Stimulated activated CD4-positive, alpha-beta T cell treated with anti-CD3 and anti-CD28 coated beads, Interleukin-2, amount 100 ng/mL, for 4 hours (primary cell): ENCODE measurements at regions not wholly inside any gene's neighbourhood (a gene's known extent, or its start where the extent isn't known, plus 50 kb on each side); places are given as distances from the start of the nearest gene placed in this dataset.
"Not testable (repeated sequence)": the region's sequence is repeated elsewhere in the genome, so short reads cannot be mapped to it uniquely, and the experiment has no call there.

Experiments
- DNase-seq: peaks from one replicate; pipeline ENCODE4 v3.0.0-alpha.2; 2020; ENCODE audit warnings: low read depth

DNA sequence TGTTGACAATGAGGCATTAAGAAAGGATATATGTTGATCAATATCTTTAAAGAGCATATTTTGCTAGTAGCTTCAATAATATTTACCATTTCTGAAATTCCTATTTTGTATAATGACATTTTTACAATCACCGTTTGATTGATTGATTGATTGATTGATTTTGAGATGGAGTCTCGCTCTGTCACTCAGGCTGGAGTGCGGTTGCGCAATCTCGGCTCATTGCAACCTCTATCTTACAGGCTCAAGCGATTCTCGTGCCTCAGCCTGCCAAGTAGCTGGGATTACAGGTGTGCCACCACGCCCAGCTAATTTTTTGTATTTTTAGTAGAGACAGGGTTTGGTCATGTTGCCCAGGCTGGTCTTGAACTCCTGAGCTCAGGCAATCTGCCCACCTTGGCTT lies 150.9 kb upstream of the TEX13D start:
- DNase-seq: not testable (repeated sequence)

DNA sequence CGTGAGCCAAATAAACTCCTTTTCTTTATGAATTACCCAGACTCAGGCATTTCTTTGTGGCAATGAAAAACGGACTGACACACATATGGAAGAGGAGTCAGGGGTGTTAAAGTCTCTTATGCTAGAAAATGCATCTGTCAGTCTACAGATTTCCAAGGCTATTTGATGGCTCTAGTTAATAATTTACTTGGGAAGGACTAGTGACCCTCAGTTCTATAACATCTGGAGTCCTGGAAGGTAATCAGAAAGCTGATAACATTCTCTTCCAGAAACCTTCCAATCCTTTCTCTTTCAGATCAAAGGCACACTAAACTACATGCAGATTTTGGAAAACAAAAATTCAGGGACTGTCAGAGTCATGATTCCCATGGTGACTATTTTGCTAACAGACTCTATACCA lies 142.0 kb upstream of the TEX13D start:
- DNase-seq: no peak

DNA sequence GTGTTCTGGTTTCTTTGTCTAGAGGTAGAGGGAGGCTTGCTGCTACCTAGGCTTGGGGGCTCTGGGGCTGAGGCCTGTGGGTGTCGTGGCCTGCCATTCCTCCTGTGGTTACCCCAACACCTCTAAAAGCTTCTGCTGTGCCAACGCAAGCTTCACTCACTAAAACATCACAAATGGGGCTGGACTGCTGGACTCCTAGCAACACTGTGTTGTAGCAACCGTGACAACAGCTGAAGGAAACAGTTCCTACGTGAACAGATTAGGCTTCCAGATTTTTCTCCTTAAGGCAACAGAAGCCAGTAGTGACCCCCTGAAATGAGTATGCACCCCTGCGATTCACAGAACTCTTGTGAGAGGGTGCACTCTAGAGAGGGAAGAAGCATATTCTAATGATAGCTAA lies 138.3 kb upstream of the TEX13D start:
- DNase-seq: no peak

DNA sequence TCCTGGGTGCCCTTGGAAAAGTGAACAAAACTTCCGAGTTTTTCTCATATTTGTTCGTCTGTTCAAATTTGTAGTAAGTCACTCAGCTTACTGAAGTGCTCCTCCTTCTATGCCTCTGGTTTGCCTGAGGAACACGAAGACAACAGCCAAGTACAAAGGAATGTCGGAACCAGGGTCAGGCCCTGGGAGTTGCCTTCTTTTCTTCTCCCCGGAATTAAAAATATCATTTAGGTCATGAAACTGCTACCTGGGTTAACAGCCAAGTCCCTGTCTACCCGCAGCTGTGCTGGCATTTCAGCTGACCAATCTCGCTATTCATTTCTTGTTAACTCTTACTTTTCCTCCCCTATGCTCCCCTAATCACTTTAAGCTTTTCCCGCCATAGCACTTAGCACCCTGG lies 137.6 kb upstream of the TEX13D start:
- DNase-seq: no peak

DNA sequence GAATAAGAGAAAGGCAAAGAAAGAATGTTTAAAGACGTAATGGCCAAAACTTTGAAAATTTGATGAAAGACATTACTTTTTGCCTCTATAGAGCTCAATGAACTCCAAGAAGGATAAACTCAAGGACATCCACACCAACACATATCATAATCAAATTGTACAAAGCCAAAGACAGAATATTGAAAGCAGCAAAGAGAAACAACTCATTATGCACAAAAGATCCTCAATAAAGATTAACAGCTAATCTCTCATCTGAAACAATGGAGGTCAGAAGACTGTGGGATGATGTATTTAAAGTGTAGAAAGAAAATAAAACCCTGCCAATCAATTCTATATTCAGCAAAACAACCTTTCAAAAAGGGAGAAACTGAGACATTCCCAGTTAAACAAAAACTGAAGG lies 129.1 kb upstream of the TEX13D start:
- no peak for DNase-seq

DNA sequence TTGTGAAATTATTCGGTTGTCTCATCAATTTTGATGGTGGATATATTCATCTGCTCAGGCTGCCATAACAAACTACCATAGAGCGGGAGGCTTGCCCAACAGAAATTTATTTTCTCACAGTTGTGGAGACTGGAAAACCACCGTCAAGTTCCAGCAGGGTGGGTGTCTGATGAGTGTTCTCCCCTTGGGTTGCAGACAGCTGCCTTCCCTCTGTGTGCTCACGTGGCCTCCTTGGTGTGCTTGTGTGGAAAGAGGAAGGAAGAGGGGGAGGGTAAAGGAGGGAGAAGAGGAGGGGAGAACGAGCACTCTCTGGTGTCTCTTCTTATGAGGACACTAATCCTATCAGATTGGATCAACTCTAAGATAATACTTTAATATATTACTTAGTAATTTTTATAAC lies 123.8 kb upstream of the TEX13D start:
- DNase-seq: no peak

DNA sequence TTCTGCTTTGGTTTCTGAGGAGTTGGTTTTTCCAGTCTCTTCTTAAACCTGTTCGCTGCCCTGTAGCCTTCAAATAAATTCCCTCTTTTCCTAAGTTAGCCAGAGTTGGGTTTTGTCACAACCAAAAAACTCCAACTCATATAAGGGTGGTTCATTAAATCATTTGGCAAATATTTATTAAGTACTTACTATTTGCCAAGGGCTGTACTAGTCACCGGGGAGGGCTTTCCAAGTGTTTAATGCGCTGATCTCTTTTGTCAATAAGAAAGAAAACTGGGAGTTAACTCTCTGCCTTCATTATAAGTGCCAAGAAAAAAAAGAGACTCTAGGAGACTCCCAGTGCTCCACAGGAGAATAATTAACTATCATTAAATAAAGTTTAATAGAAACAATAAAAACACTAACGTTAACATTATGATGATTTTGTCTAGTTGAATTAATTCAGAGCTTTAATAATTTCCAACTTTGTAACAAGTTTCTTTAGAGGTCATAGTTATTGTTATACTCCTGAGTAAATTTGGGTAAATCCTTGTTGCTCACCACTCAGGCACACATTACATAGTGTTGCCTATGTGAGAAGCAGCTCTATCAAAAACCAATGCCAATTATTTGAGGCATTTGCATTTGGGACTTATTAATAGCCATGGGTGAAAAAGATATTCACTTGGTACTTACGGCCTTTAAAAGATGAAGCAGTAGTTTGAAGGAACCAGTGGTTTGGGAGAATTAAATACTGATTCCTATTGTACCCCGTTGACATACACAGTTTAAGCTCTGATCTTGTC lies 122.5 kb upstream of the TEX13D start:
- DNase-seq: no peak

DNA sequence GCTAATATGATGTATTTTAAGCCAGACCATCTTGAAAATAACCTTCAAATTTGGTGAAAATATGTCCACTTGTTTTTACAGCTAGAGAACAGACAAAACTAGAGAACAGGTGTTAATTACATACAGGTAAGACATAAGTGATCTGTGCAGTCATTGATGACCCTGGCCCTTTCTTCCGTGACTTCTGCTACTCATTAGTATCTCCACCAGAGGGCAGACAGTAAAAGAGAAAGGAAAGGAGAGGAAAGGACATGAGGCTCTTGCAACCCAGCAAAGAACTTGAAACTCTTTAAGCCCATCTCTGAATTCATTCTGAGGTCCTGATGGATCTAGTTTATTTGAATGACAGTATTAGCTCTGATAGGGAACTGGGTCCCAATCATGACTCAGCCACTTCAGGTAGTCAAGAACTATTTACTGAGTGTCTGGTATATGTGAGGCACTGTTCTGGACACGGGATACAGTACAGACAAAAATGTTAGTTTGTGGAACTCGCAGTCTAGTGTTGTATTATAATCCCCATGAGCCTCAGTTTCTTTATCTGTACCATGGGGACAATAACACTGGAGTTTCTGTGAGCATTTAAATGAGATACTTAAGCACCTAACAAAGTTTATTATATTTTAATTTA lies 121.0 kb upstream of the TEX13D start:
- DNase-seq: no peak

DNA sequence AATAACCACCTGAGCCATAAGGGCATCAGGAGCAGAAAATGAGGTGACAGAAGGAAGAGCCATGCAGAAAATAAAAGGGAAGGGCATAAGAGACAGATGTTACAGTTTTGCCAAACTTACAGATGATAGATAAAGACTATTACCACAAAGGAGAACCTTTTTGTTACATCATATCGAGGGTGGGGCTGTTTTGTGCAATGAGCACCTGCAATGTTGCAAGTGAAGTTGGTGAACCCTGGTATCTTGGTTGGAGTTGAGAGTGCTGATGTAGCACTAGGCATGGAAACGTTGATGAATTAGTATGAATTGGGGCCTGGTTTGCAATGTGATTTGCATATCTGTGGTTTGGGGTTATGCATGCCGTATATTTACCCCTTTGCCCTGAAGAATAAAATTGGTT lies 119.8 kb upstream of the TEX13D start:
- peak; percentile 31 for DNase-seq

GRCh38 chrX:124215786-124216185 lies 116.7 kb upstream of the TEX13D start:
- DNase-seq: no peak

GRCh38 chrX:124216396-124217115 lies 115.9 kb upstream of the TEX13D start:
- no peak for DNase-seq

DNA sequence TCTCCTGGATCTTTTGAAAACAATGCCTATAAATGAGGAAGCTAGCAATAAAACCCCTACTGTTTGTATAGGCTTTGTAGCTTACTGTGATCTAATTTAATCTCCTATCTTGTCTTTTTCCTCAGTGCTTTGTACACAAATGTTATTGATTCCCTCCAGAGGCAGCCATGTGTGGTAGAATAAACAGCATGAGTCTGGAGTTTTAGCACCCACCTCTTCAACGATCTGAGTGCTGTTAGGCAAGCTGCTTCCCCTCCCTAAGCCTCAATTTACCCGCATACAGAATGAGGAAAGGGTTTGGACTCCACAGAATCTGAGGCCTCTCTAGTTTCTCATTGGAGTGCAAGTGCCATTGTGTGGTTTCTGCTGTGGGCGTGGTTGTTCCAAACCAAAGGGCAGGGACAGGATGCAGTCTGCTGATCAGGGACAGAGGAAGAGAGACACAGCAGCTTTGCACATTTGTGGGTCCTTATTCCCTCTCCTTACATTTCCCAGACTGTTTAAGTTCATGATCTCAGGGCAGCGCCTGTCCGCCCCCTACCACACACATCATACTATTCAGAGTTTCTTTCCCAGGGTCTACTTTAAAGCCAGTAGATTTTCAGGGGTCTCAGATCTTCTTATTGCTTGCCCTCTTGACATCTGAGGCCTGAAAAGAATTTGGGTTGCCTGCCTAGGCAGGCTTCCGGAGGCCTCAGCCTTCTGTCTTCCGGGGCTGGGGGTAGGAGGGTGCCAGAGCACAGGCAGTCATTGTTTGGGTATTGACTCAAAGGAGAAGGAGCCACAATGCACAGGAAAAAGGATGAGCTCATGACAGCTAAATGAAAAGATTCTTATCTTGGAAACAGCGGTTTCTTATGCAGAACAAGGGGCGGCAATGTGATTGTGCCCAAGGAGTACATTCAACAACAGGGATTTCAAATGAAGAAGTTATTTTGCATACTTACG lies 114.9 kb upstream of the TEX13D start:
- DNase-seq: peak; percentile 42

- DNase-seq: no peak
Measured at GRCh38 chrX:124223524-124223923, 108.9 kb upstream of the TEX13D start.

DNA sequence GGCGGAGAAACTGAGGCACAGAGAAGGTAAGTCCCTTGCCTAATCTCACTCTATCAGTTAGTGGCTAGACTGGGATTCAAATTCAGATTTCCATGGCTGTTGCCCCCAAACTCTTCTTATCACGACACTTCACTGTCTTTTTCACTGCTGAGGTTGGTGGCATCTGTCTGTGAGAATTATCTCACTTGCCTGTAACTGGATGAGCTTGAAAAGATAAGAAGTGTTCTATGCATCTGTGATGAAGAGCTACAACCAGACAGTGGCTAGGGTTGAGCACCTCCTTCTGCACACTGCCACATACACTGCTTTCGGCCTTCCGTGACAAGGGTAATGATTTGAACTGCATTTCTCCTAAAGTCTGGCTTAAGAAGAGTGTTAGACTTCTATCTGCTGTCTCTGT lies 107.9 kb upstream of the TEX13D start:
- DNase-seq: no peak

DNA sequence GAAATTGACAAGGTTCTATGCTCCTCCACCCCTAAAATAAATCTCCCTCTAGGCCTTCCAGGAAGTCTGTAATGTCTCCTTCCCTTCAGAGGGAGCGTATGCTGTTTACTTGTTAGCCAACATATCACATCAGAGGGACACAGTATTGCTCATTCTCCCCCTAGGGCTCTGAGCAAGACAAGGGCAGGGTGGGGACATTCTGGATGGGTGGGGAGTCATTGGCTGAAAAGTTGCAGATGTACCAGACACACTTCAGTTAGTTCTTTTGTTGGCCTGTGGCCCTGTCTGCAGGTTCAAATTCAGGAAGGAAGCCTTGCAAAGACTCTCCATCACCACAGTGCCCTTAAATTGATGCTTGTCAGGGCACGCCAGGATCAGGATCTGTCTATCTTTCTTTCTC lies 106.3 kb upstream of the TEX13D start:
- DNase-seq: no peak

- no peak for DNase-seq
Measured at GRCh38 chrX:124228849-124229248, 103.6 kb upstream of the TEX13D start.

DNA sequence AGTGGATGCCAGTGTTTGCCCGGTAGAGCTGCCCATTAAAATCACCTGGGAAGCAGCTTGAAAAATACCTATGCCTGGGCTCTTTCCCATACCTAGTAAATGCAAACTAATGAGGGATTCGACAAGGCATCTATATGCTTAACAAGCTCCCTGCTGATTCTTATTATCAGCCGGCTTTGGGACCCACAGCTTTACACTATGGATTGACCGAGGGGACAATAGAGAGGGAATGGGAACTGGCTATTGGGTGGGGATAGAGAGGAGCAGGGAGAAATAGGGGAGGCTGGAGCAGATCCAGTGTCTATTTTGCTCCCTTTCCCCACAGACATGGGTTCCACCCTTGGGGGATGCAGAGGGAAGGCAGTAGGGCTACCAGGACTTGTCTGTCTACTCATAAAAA lies 103.1 kb upstream of the TEX13D start:
- DNase-seq: no peak

DNA sequence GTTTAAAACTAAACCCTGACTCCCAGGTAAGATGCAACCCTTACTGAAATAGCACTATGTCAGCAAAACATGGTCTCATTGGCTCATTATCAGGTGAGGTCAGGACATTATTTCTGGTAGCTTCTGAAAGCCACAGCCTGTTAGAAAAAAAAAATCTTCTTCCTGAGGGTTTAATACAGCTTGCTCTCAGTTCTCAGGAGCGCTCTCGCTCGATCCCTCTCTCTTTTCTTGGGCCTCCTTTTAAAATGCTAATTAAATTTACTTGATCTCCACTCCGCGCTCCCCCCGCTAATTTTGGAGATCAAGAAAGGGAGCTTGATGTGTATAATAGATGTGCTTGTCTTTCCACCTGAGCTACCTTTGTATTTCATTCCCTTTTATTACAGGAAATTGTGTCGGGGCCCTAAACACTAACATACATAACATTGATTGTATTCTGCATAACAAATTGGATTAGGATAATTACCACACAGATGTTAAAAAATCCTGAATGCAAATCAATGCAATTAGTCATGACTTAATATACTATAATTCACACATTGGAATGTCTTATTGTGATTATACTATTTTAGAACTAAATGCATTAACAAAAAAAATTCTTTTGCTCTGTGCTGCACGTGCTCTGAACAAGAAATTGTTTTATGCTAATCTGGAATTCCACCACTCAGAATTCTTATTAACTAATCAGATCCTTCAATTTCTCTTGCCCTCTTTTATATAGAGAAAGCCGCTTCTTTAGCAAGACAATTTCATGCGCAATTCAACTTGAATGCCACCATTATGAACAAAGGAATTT lies 101.6 kb upstream of the TEX13D start:
- no peak for DNase-seq

- DNase-seq: no peak
Measured at GRCh38 chrX:124231451-124231759, 101.1 kb upstream of the TEX13D start.

GRCh38 chrX:124232523-124233201 lies 99.8 kb upstream of the TEX13D start:
- DNase-seq: no peak

GRCh38 chrX:124234348-124234747 lies 98.1 kb upstream of the TEX13D start:
- no peak for DNase-seq
